ENCODE measurements at regions not wholly inside any gene's neighbourhood (a gene's known extent, or its start where the extent isn't known, plus 50 kb on each side); places are given as distances from the start of the nearest gene placed in this dataset.
A peak's percentile ranks its signal among the peaks of the same experiment; 100 is the strongest.

GRCh38 chr16:72626623-72627022 is 421.3 kb downstream of the ZFHX3 start:
- Histone ChIP-seq H3K27me3 (no peaks in the 10 kb centered on the region), H3K36me3 (no peaks in the 10 kb centered on the region), H3K4me1 (peaks cover 0 to 10% (median 0%) of the 10 kb centered on the region in 4 donors), H3K9me3 (no peaks in the 10 kb centered on the region), H3K4me3 (no peak overlapping the region), H3K27ac (no peak overlapping the region)
- intact Hi-C loops (cut with DNase I; ENCODE audit: low total_unique reads) = no loop called here
- no peak for DNase-seq
- TF ChIP-seq CTCF (IDR thresholded peaks at IDR 0.05) = no peak

- TF ChIP-seq CTCF (IDR thresholded peaks at IDR 0.05) = no peak
- H3K4me3 ChIP-seq = no peak overlapping the region
- H3K9me3 ChIP-seq = no peaks in the 10 kb centered on the region
- peaks cover 0 to 22% (median 0%) of the 10 kb centered on the region in 4 donors for H3K4me1 ChIP-seq
- no peaks in the 10 kb centered on the region for H3K27me3 ChIP-seq
- H3K27ac ChIP-seq = peak overlapping the region; percentile 55 to 56
- intact Hi-C loops (cut with DNase I; ENCODE audit: low total_unique reads) = no loop called here
- no peak for DNase-seq
- no peaks in the 10 kb centered on the region for H3K36me3 ChIP-seq
Measured at GRCh38 chr16:72621651-72622050, 426.3 kb downstream of the ZFHX3 start.

- H3K36me3 ChIP-seq = no peaks in the 10 kb centered on the region
- no peaks in the 10 kb centered on the region for H3K9me3 ChIP-seq
- DNase-seq = no peak
- peak overlapping the region; percentile 55 to 56 for H3K27ac ChIP-seq
- H3K4me1 ChIP-seq = peaks cover 0 to 22% (median 0%) of the 10 kb centered on the region in 4 donors
- intact Hi-C loops (cut with DNase I; ENCODE audit: low total_unique reads) = no loop called here
- no peak for TF ChIP-seq CTCF (IDR thresholded peaks at IDR 0.05)
- no peak overlapping the region for H3K4me3 ChIP-seq
- H3K27me3 ChIP-seq = no peaks in the 10 kb centered on the region
Measured at GRCh38 chr16:72620853-72621252, 427.1 kb downstream of the ZFHX3 start.

- no peak for TF ChIP-seq CTCF (IDR thresholded peaks at IDR 0.05)
- Histone ChIP-seq H3K27ac (peak overlapping the region in 1 of 2 donors; percentile 56), H3K9me3 (no peaks in the 10 kb centered on the region), H3K27me3 (no peaks in the 10 kb centered on the region), H3K4me1 (peaks cover 0 to 22% (median 0%) of the 10 kb centered on the region in 4 donors), H3K36me3 (no peaks in the 10 kb centered on the region), H3K4me3 (no peak overlapping the region)
- DNase-seq = no peak
- intact Hi-C loops (cut with DNase I; ENCODE audit: low total_unique reads) = no loop called here
Measured at GRCh38 chr16:72620348-72620747, 427.6 kb downstream of the ZFHX3 start.

- DNase-seq = no peak
- intact Hi-C loops (cut with DNase I; ENCODE audit: low total_unique reads) = no loop called here
- Histone ChIP-seq H3K4me1 (peaks cover 0 to 39% (median 4%) of the 10 kb centered on the region in 4 donors), H3K4me3 (no peak overlapping the region), H3K27me3 (no peaks in the 10 kb centered on the region), H3K27ac (no peak overlapping the region), H3K36me3 (no peaks in the 10 kb centered on the region), H3K9me3 (no peaks in the 10 kb centered on the region)
- no peak for TF ChIP-seq CTCF (IDR thresholded peaks at IDR 0.05)
Measured at GRCh38 chr16:72615856-72616255, 432.1 kb downstream of the ZFHX3 start.

GRCh38 chr16:72612718-72613117 is 435.2 kb downstream of the ZFHX3 start:
- Histone ChIP-seq H3K27ac (peak overlapping the region; percentile 45 to 73), H3K9me3 (no peaks in the 10 kb centered on the region), H3K4me3 (no peak overlapping the region), H3K4me1 (peaks cover 0 to 38% (median 4%) of the 10 kb centered on the region in 4 donors), H3K36me3 (no peaks in the 10 kb centered on the region), H3K27me3 (no peaks in the 10 kb centered on the region)
- intact Hi-C loops (cut with DNase I; ENCODE audit: low total_unique reads) = no loop called here
- no peak for TF ChIP-seq CTCF (IDR thresholded peaks at IDR 0.05)
- DNase-seq = no peak

All from tibial artery (tissue), 4 donors.